ENCODE measurements at regions not wholly inside any gene's neighbourhood (a gene's known extent, or its start where the extent isn't known, plus 50 kb on each side); places are given as distances from the start of the nearest gene placed in this dataset.

- DNase-seq: no peak
- H3K36me3 ChIP-seq: no peaks in the 10 kb centered on the region
- no peaks in the 10 kb centered on the region for H3K4me1 ChIP-seq
- H3K27me3 ChIP-seq: no peaks in the 10 kb centered on the region
- no peak for TF ChIP-seq CTCF (IDR thresholded peaks at IDR 0.05; ENCODE audit: low read depth, low read length)
- no peak overlapping the region for H3K4me3 ChIP-seq (ENCODE audit: low read depth, low read length)
- no peaks in the 10 kb centered on the region; the same call in 1 of the 2 replicates for H3K9me3 ChIP-seq
Observed at GRCh38 chr3:72560846-72561675, 287.2 kb downstream of the SHQ1 start.

GRCh38 chr3:72559385-72559784 is 288.9 kb downstream of the SHQ1 start:
- DNase-seq: no peak
- H3K4me1 ChIP-seq: no peaks in the 10 kb centered on the region
- TF ChIP-seq CTCF (IDR thresholded peaks at IDR 0.05; ENCODE audit: low read depth, low read length): no peak

GRCh38 chr3:72558001-72558400 is 290.2 kb downstream of the SHQ1 start:
- H3K36me3 ChIP-seq: no peaks in the 10 kb centered on the region
- TF ChIP-seq CTCF (IDR thresholded peaks at IDR 0.05; ENCODE audit: low read depth, low read length): no peak
- no peaks in the 10 kb centered on the region; the same call in 1 of the 2 replicates for H3K9me3 ChIP-seq
- DNase-seq: no peak
- no peaks in the 10 kb centered on the region for H3K27me3 ChIP-seq
- H3K4me1 ChIP-seq: no peaks in the 10 kb centered on the region
- no peak overlapping the region for H3K4me3 ChIP-seq (ENCODE audit: low read depth, low read length)

More at GRCh38 chr3:72559385-72559784, 288.9 kb downstream of the SHQ1 start:
- no peaks in the 10 kb centered on the region for H3K36me3 ChIP-seq
- no peaks in the 10 kb centered on the region for H3K27me3 ChIP-seq
- no peak overlapping the region for H3K4me3 ChIP-seq (ENCODE audit: low read depth, low read length)
- no peaks in the 10 kb centered on the region; the same call in 1 of the 2 replicates for H3K9me3 ChIP-seq

- Histone ChIP-seq H3K27me3 (no peaks in the 10 kb centered on the region), H3K9me3 (no peaks in the 10 kb centered on the region; the same call in 1 of the 2 replicates), H3K4me1 (no peaks in the 10 kb centered on the region), H3K36me3 (no peaks in the 10 kb centered on the region), H3K4me3 (ENCODE audit: low read depth, low read length) (no peak overlapping the region)
- no peak for TF ChIP-seq CTCF (IDR thresholded peaks at IDR 0.05; ENCODE audit: low read depth, low read length)
- DNase-seq: no peak
Observed at GRCh38 chr3:72555714-72556113, 292.5 kb downstream of the SHQ1 start.

GRCh38 chr3:72554689-72555088 is 293.6 kb downstream of the SHQ1 start:
- no peaks in the 10 kb centered on the region for H3K4me1 ChIP-seq
- no peak overlapping the region for H3K4me3 ChIP-seq (ENCODE audit: low read depth, low read length)
- no peak for DNase-seq
- H3K27me3 ChIP-seq: no peaks in the 10 kb centered on the region
- no peaks in the 10 kb centered on the region for H3K36me3 ChIP-seq
- no peaks in the 10 kb centered on the region; the same call in 1 of the 2 replicates for H3K9me3 ChIP-seq
- TF ChIP-seq CTCF (IDR thresholded peaks at IDR 0.05; ENCODE audit: low read depth, low read length): no peak

GRCh38 chr3:72553298-72553697 is 294.9 kb downstream of the SHQ1 start:
- H3K4me3 ChIP-seq (ENCODE audit: low read depth, low read length): no peak overlapping the region
- no peak for DNase-seq
- no peaks in the 10 kb centered on the region for H3K4me1 ChIP-seq
- TF ChIP-seq CTCF (IDR thresholded peaks at IDR 0.05; ENCODE audit: low read depth, low read length): no peak
- H3K36me3 ChIP-seq: no peaks in the 10 kb centered on the region
- H3K27me3 ChIP-seq: no peaks in the 10 kb centered on the region
- H3K9me3 ChIP-seq: no peaks in the 10 kb centered on the region; the same call in 1 of the 2 replicates

Measured in BE2C (cell line).